ENCODE measurements at regions not wholly inside any gene's neighbourhood (a gene's known extent, or its start where the extent isn't known, plus 50 kb on each side); places are given as distances from the start of the nearest gene placed in this dataset.

- no peak for DNase-seq (ENCODE audit: low read depth, low spot score)
- ChIA-PET POLR2A (no interaction called here), CTCF (no interaction called here)
- no peak overlapping the region for H3K4me3 ChIP-seq (ENCODE audit: low read depth, low read length)
- TF ChIP-seq CTCF (IDR thresholded peaks at IDR 0.05; ENCODE audit: insufficient read depth, low read length, missing control alignments) = no peak
Observed at GRCh38 chr7:67602246-67602887, 605.7 kb downstream of the TYW1 start.

- TF ChIP-seq CTCF (IDR thresholded peaks at IDR 0.05; ENCODE audit: insufficient read depth, low read length, missing control alignments) = no peak
- H3K4me3 ChIP-seq (ENCODE audit: low read depth, low read length) = no peak overlapping the region
- DNase-seq (ENCODE audit: low read depth, low spot score) = no peak
- ChIA-PET CTCF (interaction anchor here (1.2 kb wide), 1 partner anchor 18 kb away, joined by 3 read pairs; no protein-coding TSS in a partner anchor), POLR2A (no interaction called here)
Observed at GRCh38 chr7:67604461-67605386, 608.1 kb downstream of the TYW1 start.

- no peak for DNase-seq (ENCODE audit: low read depth, low spot score)
- CTCF ChIA-PET = no interaction called here
- POLR2A ChIA-PET = no interaction called here
- TF ChIP-seq CTCF (IDR thresholded peaks at IDR 0.05; ENCODE audit: insufficient read depth, low read length, missing control alignments) = no peak
- no peak overlapping the region for H3K4me3 ChIP-seq (ENCODE audit: low read depth, low read length)
Observed at GRCh38 chr7:67608806-67609205, 612.2 kb downstream of the TYW1 start.

GRCh38 chr7:67610897-67611296 is 614.3 kb downstream of the TYW1 start:
- H3K4me3 ChIP-seq (ENCODE audit: low read depth, low read length) = no peak overlapping the region
- TF ChIP-seq CTCF (IDR thresholded peaks at IDR 0.05; ENCODE audit: insufficient read depth, low read length, missing control alignments) = no peak
- ChIA-PET POLR2A (no interaction called here), CTCF (no interaction called here)
- no peak for DNase-seq (ENCODE audit: low read depth, low spot score)

- H3K4me3 ChIP-seq (ENCODE audit: low read depth, low read length) = no peak overlapping the region
- no peak for TF ChIP-seq CTCF (IDR thresholded peaks at IDR 0.05; ENCODE audit: insufficient read depth, low read length, missing control alignments)
- ChIA-PET POLR2A (no interaction called here), CTCF (interaction anchor here (2.3 kb wide), 1 partner anchor 11 kb away, joined by 14 read pairs; no protein-coding TSS in a partner anchor)
- no peak for DNase-seq (ENCODE audit: low read depth, low spot score)
Observed at GRCh38 chr7:67614843-67615242, 618.2 kb downstream of the TYW1 start.

GRCh38 chr7:67616517-67616916 is 619.9 kb downstream of the TYW1 start:
- no peak for DNase-seq (ENCODE audit: low read depth, low spot score)
- TF ChIP-seq CTCF (IDR thresholded peaks at IDR 0.05; ENCODE audit: insufficient read depth, low read length, missing control alignments) = no peak
- no peak overlapping the region for H3K4me3 ChIP-seq (ENCODE audit: low read depth, low read length)
- ChIA-PET POLR2A (no interaction called here), CTCF (no interaction called here)
